GM18861 (cell line): ENCODE measurements at regions not wholly inside any gene's neighbourhood (a gene's known extent, or its start where the extent isn't known, plus 50 kb on each side); places are given as distances from the start of the nearest gene placed in this dataset.

Experiments used
- ATAC-seq: cut with Tn5 transposase; IDR thresholded peaks from one replicate; pipeline ENCODE4 v1.9.1; 2021; ENCODE audit not compliant: unreplicated experiment

GRCh38 chr12:107318806-107319532 lies 225.6 kb upstream of the CRY1 start:
- no peak for ATAC-seq

GRCh38 chr12:107319533-107320032 lies 226.2 kb upstream of the CRY1 start:
- ATAC-seq: no peak

- no peak for ATAC-seq
Observed at GRCh38 chr12:107320033-107320928, 226.9 kb upstream of the CRY1 start.

- ATAC-seq: no peak
Observed at GRCh38 chr12:107320929-107321631, 227.7 kb upstream of the CRY1 start.

GRCh38 chr12:107322063-107322462 lies 228.7 kb upstream of the CRY1 start:
- no peak for ATAC-seq

- ATAC-seq: no peak
Observed at GRCh38 chr12:107325075-107325608, 231.8 kb upstream of the CRY1 start.

GRCh38 chr12:107326237-107326636 lies 232.9 kb upstream of the CRY1 start:
- ATAC-seq: no peak

- no peak for ATAC-seq
Observed at GRCh38 chr12:107327651-107328182, 234.4 kb upstream of the CRY1 start.

GRCh38 chr12:107328442-107329133 lies 235.2 kb upstream of the CRY1 start:
- ATAC-seq: no peak

GRCh38 chr12:107329569-107330324 lies 236.4 kb upstream of the CRY1 start:
- ATAC-seq: no peak

GRCh38 chr12:107330831-107331431 lies 237.6 kb upstream of the CRY1 start:
- ATAC-seq: no peak

GRCh38 chr12:107331471-107331870 lies 238.1 kb upstream of the CRY1 start:
- no peak for ATAC-seq

GRCh38 chr12:107331912-107332311 lies 238.6 kb upstream of the CRY1 start:
- ATAC-seq: no peak

- no peak for ATAC-seq
Observed at GRCh38 chr12:107332743-107333142, 239.4 kb upstream of the CRY1 start.

GRCh38 chr12:107335802-107336570 lies 242.6 kb upstream of the CRY1 start:
- ATAC-seq: no peak

GRCh38 chr12:107336695-107337094 lies 243.3 kb upstream of the CRY1 start:
- ATAC-seq: no peak

- no peak for ATAC-seq
Observed at GRCh38 chr12:107337346-107338095, 244.2 kb upstream of the CRY1 start.

GRCh38 chr12:107339487-107339886 lies 246.1 kb upstream of the CRY1 start:
- no peak for ATAC-seq
